ENCODE measurements at regions not wholly inside any gene's neighbourhood (a gene's known extent, or its start where the extent isn't known, plus 50 kb on each side); places are given as distances from the start of the nearest gene placed in this dataset.

DNA sequence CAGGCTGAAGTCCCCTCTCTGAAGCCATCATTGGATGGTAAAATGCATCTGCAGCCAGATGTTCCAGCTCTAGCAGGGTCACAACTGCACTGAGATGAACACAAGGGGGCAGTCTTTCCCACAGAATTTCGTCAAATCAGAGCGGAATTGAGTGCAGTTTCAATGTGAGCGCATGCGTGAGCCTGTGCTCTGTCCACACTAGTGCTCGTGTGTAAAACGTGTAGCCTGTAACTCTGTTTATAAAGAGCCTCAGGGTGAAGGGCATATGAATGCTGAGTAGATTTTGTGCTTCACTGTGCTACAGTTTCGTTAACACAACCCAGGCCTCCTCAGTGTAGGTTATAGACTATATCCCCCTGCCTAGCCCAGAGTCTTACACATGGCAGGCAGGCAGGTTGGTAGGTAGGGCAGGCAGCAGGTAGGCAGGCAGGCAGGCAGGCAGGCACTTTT, 92.7 kb upstream of the GOLGA6L4 start:
- TF ChIP-seq, protein P1, sequence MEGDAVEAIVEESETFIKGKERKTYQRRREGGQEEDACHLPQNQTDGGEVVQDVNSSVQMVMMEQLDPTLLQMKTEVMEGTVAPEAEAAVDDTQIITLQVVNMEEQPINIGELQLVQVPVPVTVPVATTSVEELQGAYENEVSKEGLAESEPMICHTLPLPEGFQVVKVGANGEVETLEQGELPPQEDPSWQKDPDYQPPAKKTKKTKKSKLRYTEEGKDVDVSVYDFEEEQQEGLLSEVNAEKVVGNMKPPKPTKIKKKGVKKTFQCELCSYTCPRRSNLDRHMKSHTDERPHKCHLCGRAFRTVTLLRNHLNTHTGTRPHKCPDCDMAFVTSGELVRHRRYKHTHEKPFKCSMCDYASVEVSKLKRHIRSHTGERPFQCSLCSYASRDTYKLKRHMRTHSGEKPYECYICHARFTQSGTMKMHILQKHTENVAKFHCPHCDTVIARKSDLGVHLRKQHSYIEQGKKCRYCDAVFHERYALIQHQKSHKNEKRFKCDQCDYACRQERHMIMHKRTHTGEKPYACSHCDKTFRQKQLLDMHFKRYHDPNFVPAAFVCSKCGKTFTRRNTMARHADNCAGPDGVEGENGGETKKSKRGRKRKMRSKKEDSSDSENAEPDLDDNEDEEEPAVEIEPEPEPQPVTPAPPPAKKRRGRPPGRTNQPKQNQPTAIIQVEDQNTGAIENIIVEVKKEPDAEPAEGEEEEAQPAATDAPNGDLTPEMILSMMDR (conservative IDR thresholded peaks at IDR 0.05; ENCODE audit: low read depth, low read length), result peak; percentile 78
- TF ChIP-seq CEBPB (IDR thresholded peaks at IDR 0.05; ENCODE audit: low read depth, low read length) (peak; percentile 65), POLR2A (IDR thresholded peaks at IDR 0.05; ENCODE audit: low read depth, low read length) (no peak), MAFK (IDR thresholded peaks at IDR 0.05; ENCODE audit: low read depth, low read length) (no peak), RAD21 (IDR thresholded peaks at IDR 0.05; ENCODE audit: low read length) (peak; percentile 76), MXI1 (IDR thresholded peaks at IDR 0.05; ENCODE audit: borderline replicate concordance, low read depth, low read length) (no peak), RCOR1 (IDR thresholded peaks at IDR 0.05; ENCODE audit: insufficient replicate concordance, low read length) (no peak), BHLHE40 (IDR thresholded peaks at IDR 0.05; ENCODE audit: low read depth, low read length) (no peak), SMC3 (IDR thresholded peaks at IDR 0.05; ENCODE audit: low read depth, low read length) (peak; percentile 67)
- TF ChIP-seq, protein P2, sequence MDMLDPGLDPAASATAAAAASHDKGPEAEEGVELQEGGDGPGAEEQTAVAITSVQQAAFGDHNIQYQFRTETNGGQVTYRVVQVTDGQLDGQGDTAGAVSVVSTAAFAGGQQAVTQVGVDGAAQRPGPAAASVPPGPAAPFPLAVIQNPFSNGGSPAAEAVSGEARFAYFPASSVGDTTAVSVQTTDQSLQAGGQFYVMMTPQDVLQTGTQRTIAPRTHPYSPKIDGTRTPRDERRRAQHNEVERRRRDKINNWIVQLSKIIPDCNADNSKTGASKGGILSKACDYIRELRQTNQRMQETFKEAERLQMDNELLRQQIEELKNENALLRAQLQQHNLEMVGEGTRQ (IDR thresholded peaks at IDR 0.05; ENCODE audit: low read depth, low read length), result no peak
